ENCODE measurements at regions not wholly inside any gene's neighbourhood (a gene's known extent, or its start where the extent isn't known, plus 50 kb on each side); places are given as distances from the start of the nearest gene placed in this dataset.
"Not testable (repeated sequence)": the region's sequence is repeated elsewhere in the genome, so short reads cannot be mapped to it uniquely, and the experiment has no call there.

DNA sequence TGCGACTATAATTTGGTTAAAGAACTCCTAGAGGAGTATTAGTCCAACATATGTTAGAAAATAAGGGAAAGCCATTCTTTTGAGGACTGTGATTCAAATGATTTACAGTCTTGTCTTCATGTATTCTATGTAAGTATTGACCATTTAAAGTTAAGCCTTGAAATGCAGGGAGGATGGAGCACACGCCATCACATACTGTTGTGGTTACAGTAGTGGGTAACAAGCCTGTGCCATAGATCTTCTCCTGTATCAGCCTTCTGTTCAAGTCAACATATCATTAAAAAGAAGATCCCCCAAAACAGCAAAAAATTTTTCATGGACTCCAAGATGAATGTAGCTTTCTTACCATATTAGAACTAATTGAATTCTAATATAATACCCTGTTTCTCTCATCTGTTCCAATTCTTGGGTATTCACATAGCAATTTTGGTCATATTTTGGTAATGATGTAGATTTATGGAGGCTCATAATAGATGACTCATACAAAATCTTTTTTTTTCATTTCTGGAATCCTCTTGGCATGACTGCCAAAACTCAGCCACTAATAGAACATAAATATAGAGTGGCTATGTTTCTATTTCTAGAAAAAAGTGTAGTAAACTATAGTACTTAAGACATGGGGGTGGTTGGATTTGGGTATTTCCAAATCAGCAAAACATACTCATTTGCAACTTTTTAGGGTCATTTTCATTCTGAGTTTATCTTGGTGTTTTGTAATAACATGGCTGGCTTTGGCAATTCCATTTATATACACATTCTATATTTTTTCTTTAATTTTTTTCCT is 413.5 kb downstream of the BCKDHB start (continued):
- TF ChIP-seq, protein P1, sequence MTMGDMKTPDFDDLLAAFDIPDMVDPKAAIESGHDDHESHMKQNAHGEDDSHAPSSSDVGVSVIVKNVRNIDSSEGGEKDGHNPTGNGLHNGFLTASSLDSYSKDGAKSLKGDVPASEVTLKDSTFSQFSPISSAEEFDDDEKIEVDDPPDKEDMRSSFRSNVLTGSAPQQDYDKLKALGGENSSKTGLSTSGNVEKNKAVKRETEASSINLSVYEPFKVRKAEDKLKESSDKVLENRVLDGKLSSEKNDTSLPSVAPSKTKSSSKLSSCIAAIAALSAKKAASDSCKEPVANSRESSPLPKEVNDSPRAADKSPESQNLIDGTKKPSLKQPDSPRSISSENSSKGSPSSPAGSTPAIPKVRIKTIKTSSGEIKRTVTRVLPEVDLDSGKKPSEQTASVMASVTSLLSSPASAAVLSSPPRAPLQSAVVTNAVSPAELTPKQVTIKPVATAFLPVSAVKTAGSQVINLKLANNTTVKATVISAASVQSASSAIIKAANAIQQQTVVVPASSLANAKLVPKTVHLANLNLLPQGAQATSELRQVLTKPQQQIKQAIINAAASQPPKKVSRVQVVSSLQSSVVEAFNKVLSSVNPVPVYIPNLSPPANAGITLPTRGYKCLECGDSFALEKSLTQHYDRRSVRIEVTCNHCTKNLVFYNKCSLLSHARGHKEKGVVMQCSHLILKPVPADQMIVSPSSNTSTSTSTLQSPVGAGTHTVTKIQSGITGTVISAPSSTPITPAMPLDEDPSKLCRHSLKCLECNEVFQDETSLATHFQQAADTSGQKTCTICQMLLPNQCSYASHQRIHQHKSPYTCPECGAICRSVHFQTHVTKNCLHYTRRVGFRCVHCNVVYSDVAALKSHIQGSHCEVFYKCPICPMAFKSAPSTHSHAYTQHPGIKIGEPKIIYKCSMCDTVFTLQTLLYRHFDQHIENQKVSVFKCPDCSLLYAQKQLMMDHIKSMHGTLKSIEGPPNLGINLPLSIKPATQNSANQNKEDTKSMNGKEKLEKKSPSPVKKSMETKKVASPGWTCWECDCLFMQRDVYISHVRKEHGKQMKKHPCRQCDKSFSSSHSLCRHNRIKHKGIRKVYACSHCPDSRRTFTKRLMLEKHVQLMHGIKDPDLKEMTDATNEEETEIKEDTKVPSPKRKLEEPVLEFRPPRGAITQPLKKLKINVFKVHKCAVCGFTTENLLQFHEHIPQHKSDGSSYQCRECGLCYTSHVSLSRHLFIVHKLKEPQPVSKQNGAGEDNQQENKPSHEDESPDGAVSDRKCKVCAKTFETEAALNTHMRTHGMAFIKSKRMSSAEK (CRISPR knock-in tag; IDR thresholded peaks at IDR 0.05; ENCODE audit: borderline replicate concordance), result no peak
- TF ChIP-seq TP53 (CRISPR knock-in tag; IDR thresholded peaks at IDR 0.05) (no peak), ZNF396 (CRISPR knock-in tag; IDR thresholded peaks at IDR 0.05; ENCODE audit: borderline replicate concordance) (no peak), ZNF416 (CRISPR knock-in tag; IDR thresholded peaks at IDR 0.05) (no peak)
- TF ChIP-seq, protein P2, sequence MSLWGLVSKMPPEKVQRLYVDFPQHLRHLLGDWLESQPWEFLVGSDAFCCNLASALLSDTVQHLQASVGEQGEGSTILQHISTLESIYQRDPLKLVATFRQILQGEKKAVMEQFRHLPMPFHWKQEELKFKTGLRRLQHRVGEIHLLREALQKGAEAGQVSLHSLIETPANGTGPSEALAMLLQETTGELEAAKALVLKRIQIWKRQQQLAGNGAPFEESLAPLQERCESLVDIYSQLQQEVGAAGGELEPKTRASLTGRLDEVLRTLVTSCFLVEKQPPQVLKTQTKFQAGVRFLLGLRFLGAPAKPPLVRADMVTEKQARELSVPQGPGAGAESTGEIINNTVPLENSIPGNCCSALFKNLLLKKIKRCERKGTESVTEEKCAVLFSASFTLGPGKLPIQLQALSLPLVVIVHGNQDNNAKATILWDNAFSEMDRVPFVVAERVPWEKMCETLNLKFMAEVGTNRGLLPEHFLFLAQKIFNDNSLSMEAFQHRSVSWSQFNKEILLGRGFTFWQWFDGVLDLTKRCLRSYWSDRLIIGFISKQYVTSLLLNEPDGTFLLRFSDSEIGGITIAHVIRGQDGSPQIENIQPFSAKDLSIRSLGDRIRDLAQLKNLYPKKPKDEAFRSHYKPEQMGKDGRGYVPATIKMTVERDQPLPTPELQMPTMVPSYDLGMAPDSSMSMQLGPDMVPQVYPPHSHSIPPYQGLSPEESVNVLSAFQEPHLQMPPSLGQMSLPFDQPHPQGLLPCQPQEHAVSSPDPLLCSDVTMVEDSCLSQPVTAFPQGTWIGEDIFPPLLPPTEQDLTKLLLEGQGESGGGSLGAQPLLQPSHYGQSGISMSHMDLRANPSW (CRISPR knock-in tag; conservative IDR thresholded peaks at IDR 0.05; ENCODE audit: low read depth), result no peak
- TF ChIP-seq, protein P3, sequence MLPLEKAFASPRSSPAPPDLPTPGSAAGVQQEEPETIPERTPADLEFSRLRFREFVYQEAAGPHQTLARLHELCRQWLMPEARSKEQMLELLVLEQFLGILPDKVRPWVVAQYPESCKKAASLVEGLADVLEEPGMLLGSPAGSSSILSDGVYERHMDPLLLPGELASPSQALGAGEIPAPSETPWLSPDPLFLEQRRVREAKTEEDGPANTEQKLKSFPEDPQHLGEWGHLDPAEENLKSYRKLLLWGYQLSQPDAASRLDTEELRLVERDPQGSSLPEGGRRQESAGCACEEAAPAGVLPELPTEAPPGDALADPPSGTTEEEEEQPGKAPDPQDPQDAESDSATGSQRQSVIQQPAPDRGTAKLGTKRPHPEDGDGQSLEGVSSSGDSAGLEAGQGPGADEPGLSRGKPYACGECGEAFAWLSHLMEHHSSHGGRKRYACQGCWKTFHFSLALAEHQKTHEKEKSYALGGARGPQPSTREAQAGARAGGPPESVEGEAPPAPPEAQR (CRISPR knock-in tag; IDR thresholded peaks at IDR 0.05), result no peak

DNA sequence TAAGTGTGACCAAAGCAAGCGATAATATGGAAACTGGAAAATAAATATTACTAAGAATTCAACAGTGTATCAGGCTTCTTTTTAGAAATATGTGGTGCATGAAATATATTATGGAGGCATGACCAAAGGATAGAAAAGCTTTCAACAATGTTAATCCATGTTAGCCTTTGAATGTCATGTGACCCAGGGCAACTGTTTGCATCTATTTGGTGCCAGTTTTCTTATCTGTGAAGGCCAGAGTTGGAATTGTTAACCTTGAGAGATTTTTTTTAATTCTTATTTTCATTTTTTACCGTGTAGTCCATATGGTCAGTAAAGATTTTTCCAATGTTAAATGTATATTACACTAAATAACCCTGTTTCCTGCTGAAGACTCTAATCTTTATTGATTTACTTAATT is 411.1 kb downstream of the BCKDHB start:
- DNase-seq (ENCODE audit: low spot score) (no peak), ATAC-seq (no peak)
- Mint-ChIP-seq H3K36me3 (peaks cover 31% of the 10 kb centered on the region), H3K9me3 (no peaks in the 10 kb centered on the region; the same call in 1 of the 2 replicates), H3K27ac (no peak overlapping the region; the same call in 1 of the 2 replicates), H3K27me3 (ENCODE audit: low read depth) (peaks cover 5% of the 10 kb centered on the region; the same call in 1 of the 2 replicates), H3K4me3 (no peak overlapping the region), H3K4me1 (peaks cover 27% of the 10 kb centered on the region)
- POLR2A ChIA-PET, result no interaction called here
- CTCF ChIA-PET, result no interaction called here
- TF ChIP-seq, protein P4, sequence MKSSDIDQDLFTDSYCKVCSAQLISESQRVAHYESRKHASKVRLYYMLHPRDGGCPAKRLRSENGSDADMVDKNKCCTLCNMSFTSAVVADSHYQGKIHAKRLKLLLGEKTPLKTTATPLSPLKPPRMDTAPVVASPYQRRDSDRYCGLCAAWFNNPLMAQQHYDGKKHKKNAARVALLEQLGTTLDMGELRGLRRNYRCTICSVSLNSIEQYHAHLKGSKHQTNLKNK (CRISPR knock-in tag; IDR thresholded peaks at IDR 0.05), result no peak
- TF ChIP-seq, protein P5, sequence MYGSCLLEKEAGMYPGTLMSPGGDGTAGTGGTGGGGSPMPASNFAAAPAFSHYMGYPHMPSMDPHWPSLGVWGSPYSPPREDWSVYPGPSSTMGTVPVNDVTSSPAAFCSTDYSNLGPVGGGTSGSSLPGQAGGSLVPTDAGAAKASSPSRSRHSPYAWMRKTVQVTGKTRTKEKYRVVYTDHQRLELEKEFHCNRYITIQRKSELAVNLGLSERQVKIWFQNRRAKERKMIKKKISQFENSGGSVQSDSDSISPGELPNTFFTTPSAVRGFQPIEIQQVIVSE (CRISPR knock-in tag; IDR thresholded peaks at IDR 0.05; ENCODE audit: borderline replicate concordance), result no peak
- TF ChIP-seq CREM (CRISPR knock-in tag; IDR thresholded peaks at IDR 0.05) (no peak), TCF7 (CRISPR knock-in tag; IDR thresholded peaks at IDR 0.05; ENCODE audit: low read depth) (no peak), NR2C2 (CRISPR knock-in tag; IDR thresholded peaks at IDR 0.05) (no peak), SMAD4 (CRISPR knock-in tag; IDR thresholded peaks at IDR 0.05) (no peak), ZNF671 (CRISPR knock-in tag; IDR thresholded peaks at IDR 0.05) (no peak)
- TF ChIP-seq, protein P6, sequence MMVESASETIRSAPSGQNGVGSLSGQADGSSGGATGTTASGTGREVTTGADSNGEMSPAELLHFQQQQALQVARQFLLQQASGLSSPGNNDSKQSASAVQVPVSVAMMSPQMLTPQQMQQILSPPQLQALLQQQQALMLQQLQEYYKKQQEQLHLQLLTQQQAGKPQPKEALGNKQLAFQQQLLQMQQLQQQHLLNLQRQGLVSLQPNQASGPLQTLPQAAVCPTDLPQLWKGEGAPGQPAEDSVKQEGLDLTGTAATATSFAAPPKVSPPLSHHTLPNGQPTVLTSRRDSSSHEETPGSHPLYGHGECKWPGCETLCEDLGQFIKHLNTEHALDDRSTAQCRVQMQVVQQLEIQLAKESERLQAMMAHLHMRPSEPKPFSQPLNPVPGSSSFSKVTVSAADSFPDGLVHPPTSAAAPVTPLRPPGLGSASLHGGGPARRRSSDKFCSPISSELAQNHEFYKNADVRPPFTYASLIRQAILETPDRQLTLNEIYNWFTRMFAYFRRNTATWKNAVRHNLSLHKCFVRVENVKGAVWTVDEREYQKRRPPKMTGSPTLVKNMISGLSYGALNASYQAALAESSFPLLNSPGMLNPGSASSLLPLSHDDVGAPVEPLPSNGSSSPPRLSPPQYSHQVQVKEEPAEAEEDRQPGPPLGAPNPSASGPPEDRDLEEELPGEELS (CRISPR knock-in tag; IDR thresholded peaks at IDR 0.05), result no peak

DNA sequence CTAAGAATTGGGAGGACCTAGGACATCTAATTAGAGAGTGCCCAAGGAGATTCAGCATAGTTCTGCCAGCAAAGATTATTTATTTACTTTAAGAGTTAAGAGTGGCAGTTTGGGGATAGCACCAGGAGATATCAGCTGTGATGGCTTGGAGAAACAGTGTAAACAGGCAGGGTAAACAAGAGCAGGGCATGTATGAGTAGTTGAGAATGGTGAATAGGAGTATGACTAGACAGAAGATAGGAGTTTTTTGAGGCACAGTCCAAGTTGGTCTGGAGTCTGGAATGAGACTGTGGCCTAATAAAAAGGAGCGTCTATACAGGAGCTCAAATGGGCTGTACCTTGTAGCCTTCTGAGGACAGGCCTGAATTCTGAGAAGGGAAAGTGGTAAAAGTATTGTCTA is 404.1 kb downstream of the BCKDHB start:
- not testable (repeated sequence) for H3K4me3 Mint-ChIP-seq

More for the DNA sequence above, 404.1 kb downstream of the BCKDHB start:
- ATAC-seq; POLR2A ChIA-PET; H3K27me3 Mint-ChIP-seq (ENCODE audit: low read depth); DNase-seq (ENCODE audit: low spot score); CTCF ChIA-PET; H3K27ac Mint-ChIP-seq; H3K4me1 Mint-ChIP-seq; H3K9me3 Mint-ChIP-seq: not testable (repeated sequence)
- H3K36me3 Mint-ChIP-seq, result peaks cover 22% of the 10 kb centered on the region

All from WTC11 (cell line).